ENCODE measurements at regions not wholly inside any gene's neighbourhood (a gene's known extent, or its start where the extent isn't known, plus 50 kb on each side); places are given as distances from the start of the nearest gene placed in this dataset.

- Histone ChIP-seq H3K36me3 (no peaks in the 10 kb centered on the region), H3K27ac (no peak overlapping the region), H3K4me3 (no peak overlapping the region), H3K4me1 (no peaks in the 10 kb centered on the region), H3K27me3 (no peaks in the 10 kb centered on the region), H3K9me3 (peaks cover 3 to 8% (median 4%) of the 10 kb centered on the region in 4 donors)
- 86 to 88% methylated on average over 7 of the region's 7 CpGs for WGBS, 2 donors
- no peak for DNase-seq
- intact Hi-C loops (cut with DNase I), result no loop called here
- no peak for TF ChIP-seq EP300 (IDR thresholded peaks at IDR 0.05)
Measured at GRCh38 chr9:108655818-108656217, 200.0 kb downstream of the ACTL7B start.

GRCh38 chr9:108654566-108654965 is 201.2 kb downstream of the ACTL7B start:
- peaks cover 2 to 4% (median 3%) of the 10 kb centered on the region in 4 donors for H3K9me3 ChIP-seq
- no peaks in the 10 kb centered on the region for H3K27me3 ChIP-seq
- no peaks in the 10 kb centered on the region for H3K4me1 ChIP-seq
- intact Hi-C loops (cut with DNase I), result no loop called here
- 49 to 70% methylated on average over 2 of the region's 2 CpGs for WGBS, 2 donors
- no peak overlapping the region for H3K4me3 ChIP-seq
- DNase-seq, result no peak
- no peak overlapping the region for H3K27ac ChIP-seq
- no peaks in the 10 kb centered on the region for H3K36me3 ChIP-seq
- TF ChIP-seq POLR2A (IDR thresholded peaks at IDR 0.05) (no peak), POLR2AphosphoS5 (IDR thresholded peaks at IDR 0.05) (no peak), EP300 (IDR thresholded peaks at IDR 0.05) (no peak), CTCF (IDR thresholded peaks at IDR 0.05) (no peak)

GRCh38 chr9:108652851-108653250 is 202.9 kb downstream of the ACTL7B start:
- WGBS, 2 donors, result 91% methylated on average over 3 of the region's 3 CpGs
- H3K36me3 ChIP-seq, result no peaks in the 10 kb centered on the region

GRCh38 chr9:108650826-108651225 is 205.0 kb downstream of the ACTL7B start:
- no peaks in the 10 kb centered on the region for H3K9me3 ChIP-seq
- 39 to 43% methylated on average over 2 of the region's 2 CpGs for WGBS, 2 donors
- TF ChIP-seq POLR2AphosphoS5 (IDR thresholded peaks at IDR 0.05) (no peak), CTCF (IDR thresholded peaks at IDR 0.05) (no peak), EP300 (IDR thresholded peaks at IDR 0.05) (no peak), POLR2A (IDR thresholded peaks at IDR 0.05) (no peak)
- H3K27ac ChIP-seq, result no peak overlapping the region
- no peak overlapping the region for H3K4me3 ChIP-seq
- H3K36me3 ChIP-seq, result no peaks in the 10 kb centered on the region
- no peaks in the 10 kb centered on the region for H3K4me1 ChIP-seq
- intact Hi-C loops (cut with DNase I), result no loop called here
- H3K27me3 ChIP-seq, result no peaks in the 10 kb centered on the region
- no peak for DNase-seq

More at GRCh38 chr9:108652851-108653250, 202.9 kb downstream of the ACTL7B start:
- Histone ChIP-seq H3K27ac (no peak overlapping the region), H3K4me1 (no peaks in the 10 kb centered on the region), H3K9me3 (peaks cover 0 to 3% (median 0%) of the 10 kb centered on the region in 4 donors), H3K4me3 (no peak overlapping the region), H3K27me3 (no peaks in the 10 kb centered on the region)
- DNase-seq, result no peak
- TF ChIP-seq CTCF (IDR thresholded peaks at IDR 0.05), result no peak
- TF ChIP-seq POLR2AphosphoS5 (IDR thresholded peaks at IDR 0.05), result no peak
- intact Hi-C loops (cut with DNase I), result no loop called here

GRCh38 chr9:108645520-108645919 is 210.3 kb downstream of the ACTL7B start:
- WGBS, 2 donors, result 42 to 68% methylated on average over 6 of the region's 6 CpGs
- H3K36me3 ChIP-seq, result no peaks in the 10 kb centered on the region
- intact Hi-C loops (cut with DNase I), result no loop called here
- H3K27ac ChIP-seq, result no peak overlapping the region
- TF ChIP-seq POLR2AphosphoS5 (IDR thresholded peaks at IDR 0.05) (no peak), EP300 (IDR thresholded peaks at IDR 0.05) (no peak), POLR2A (IDR thresholded peaks at IDR 0.05) (no peak), CTCF (IDR thresholded peaks at IDR 0.05) (no peak)
- H3K9me3 ChIP-seq, result no peaks in the 10 kb centered on the region
- no peaks in the 10 kb centered on the region for H3K27me3 ChIP-seq
- H3K4me1 ChIP-seq, result no peaks in the 10 kb centered on the region
- no peak overlapping the region for H3K4me3 ChIP-seq
- DNase-seq, result no peak
